ENCODE measurements at regions not wholly inside any gene's neighbourhood (a gene's known extent, or its start where the extent isn't known, plus 50 kb on each side); places are given as distances from the start of the nearest gene placed in this dataset.

DNA sequence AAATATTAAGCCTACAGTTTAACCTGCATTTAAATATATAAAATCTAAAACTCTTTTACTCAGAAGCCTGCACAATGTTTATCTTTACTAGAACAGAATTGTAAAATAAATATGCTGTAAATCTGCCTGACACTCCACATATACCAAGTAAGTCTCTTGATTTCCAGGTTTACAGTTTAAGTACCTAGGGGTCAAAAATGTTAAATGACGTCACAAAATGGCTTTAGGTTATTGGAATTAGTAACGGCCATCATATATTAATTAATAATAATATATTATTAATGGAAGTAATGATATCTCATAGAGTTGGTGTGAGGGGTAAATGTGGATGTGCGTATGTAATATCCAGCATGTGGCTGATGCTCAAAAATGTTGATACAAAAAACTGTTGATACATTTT is 114.8 kb upstream of the ANO5 start:
- Histone ChIP-seq H3K4me1 (ENCODE audit: control insufficient read depth, insufficient read depth, low read length) (no peaks in the 10 kb centered on the region), H3K4me3 (ENCODE audit: low read depth, low read length) (no peak overlapping the region), H3K27ac (ENCODE audit: extremely low read depth, low read depth, low read length) (no peak overlapping the region), H3K36me3 (ENCODE audit: control insufficient read depth in 2 of 2, insufficient read depth in 1 of 2, low read length in 2 of 2) (no peaks in the 10 kb centered on the region), H3K9me3 (ENCODE audit: control insufficient read depth, insufficient read depth, low read depth, low read length) (no peaks in the 10 kb centered on the region)
- ChIA-PET POLR2A (no interaction called here), CTCF (interaction anchor here (0.6 kb wide), 1 partner anchor 410 kb away, joined by 8 read pairs; no protein-coding TSS in a partner anchor)
- TF ChIP-seq ZNF433 (tag by site-specific recombination; IDR thresholded peaks at IDR 0.05; ENCODE audit: low read depth) (no peak), ZNF654 (tag by site-specific recombination; IDR thresholded peaks at IDR 0.05; ENCODE audit: low read depth) (no peak), ZNF341 (tag by site-specific recombination; IDR thresholded peaks at IDR 0.05; ENCODE audit: low read depth) (no peak), ZNF580 (tag by site-specific recombination; IDR thresholded peaks at IDR 0.05) (no peak), ZNF558 (tag by site-specific recombination; IDR thresholded peaks at IDR 0.05) (no peak), ZNF223 (tag by site-specific recombination; IDR thresholded peaks at IDR 0.05) (no peak), KLF17 (tag by site-specific recombination; IDR thresholded peaks at IDR 0.05) (no peak), ZBTB10 (tag by site-specific recombination; IDR thresholded peaks at IDR 0.05) (no peak), PRDM10 (tag by site-specific recombination; IDR thresholded peaks at IDR 0.05) (no peak), ZNF148 (tag by site-specific recombination; IDR thresholded peaks at IDR 0.05; ENCODE audit: borderline replicate concordance) (no peak), ZBTB21 (tag by site-specific recombination; IDR thresholded peaks at IDR 0.05) (no peak), ZNF521 (tag by site-specific recombination; IDR thresholded peaks at IDR 0.05) (no peak), BCL11A (tag by site-specific recombination; IDR thresholded peaks at IDR 0.05; ENCODE audit: low read depth) (no peak), SP2 (tag by site-specific recombination; IDR thresholded peaks at IDR 0.05) (no peak), ZNF10 (tag by site-specific recombination; IDR thresholded peaks at IDR 0.05) (no peak), WT1 (tag by site-specific recombination; IDR thresholded peaks at IDR 0.05) (no peak)
- TF ChIP-seq, protein P1, sequence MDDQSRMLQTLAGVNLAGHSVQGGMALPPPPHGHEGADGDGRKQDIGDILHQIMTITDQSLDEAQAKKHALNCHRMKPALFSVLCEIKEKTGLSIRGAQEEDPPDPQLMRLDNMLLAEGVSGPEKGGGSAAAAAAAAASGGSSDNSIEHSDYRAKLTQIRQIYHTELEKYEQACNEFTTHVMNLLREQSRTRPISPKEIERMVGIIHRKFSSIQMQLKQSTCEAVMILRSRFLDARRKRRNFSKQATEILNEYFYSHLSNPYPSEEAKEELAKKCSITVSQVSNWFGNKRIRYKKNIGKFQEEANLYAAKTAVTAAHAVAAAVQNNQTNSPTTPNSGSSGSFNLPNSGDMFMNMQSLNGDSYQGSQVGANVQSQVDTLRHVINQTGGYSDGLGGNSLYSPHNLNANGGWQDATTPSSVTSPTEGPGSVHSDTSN (CRISPR knock-in tag; IDR thresholded peaks at IDR 0.05), result no peak
- TF ChIP-seq, protein P2, sequence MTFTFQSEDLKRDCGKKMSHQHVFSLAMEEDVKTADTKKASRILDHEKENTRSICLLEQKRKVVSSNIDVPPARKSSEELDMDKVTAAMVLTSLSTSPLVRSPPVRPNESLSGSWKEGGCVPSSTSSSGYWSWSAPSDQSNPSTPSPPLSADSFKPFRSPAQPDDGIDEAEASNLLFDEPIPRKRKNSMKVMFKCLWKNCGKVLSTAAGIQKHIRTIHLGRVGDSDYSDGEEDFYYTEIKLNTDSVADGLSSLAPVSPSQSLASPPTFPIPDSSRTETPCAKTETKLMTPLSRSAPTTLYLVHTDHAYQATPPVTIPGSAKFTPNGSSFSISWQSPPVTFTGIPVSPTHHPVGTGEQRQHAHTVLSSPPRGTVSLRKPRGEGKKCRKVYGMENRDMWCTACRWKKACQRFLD (tag by site-specific recombination; IDR thresholded peaks at IDR 0.05), result no peak

All from HEK293 (cell line).